PC-3 (cell line): ENCODE measurements at regions not wholly inside any gene's neighbourhood (a gene's known extent, or its start where the extent isn't known, plus 50 kb on each side); places are given as distances from the start of the nearest gene placed in this dataset.
"Not testable (repeated sequence)": the region's sequence is repeated elsewhere in the genome, so short reads cannot be mapped to it uniquely, and the experiment has no call there.

ENCODE experiments used
- ATAC-seq: fragments of 200-7000 bp; cut with Tn5 transposase; 2 replicates; pipeline ENCODE4 v1.9.1; 2020; ENCODE audit warnings: mild to moderate bottlenecking, moderate library complexity
- BruUV-seq: library from RNA; stranded (reverse); fragments of 400-500 nt; replicated peaks from 2 replicates; lab custom pipeline; 2021; lab: Mats Ljungman, UMichigan
- CTCF ChIA-PET: fragments of 300-600 bp; sonication (Branson Sonifier 250); formaldehyde crosslinking; loops from one replicate; lab custom pipeline; 2022; ENCODE audit warnings: antibody characterized with exemption; lab: Charles Lee
- POLR2A ChIA-PET: fragments of 300-600 bp; sonication (Branson Sonifier 250); formaldehyde crosslinking; loops from one replicate; lab custom pipeline; 2022; ENCODE audit warnings: antibody characterized with exemption; ENCODE audit not compliant: unreplicated experiment; lab: Charles Lee
- DNase-seq: peaks from one replicate; pipeline ENCODE4 v3.0.0-alpha.2; 2015
- H2AFZ ChIP-seq: fragments of 300-600 bp; sonication (generic); 2 replicates; pipeline ENCODE4 v1.6.0; 2016; ENCODE audit warnings: antibody characterized with exemption, low read length
- H3F3A ChIP-seq: fragments of 300-600 bp; sonication (generic); one replicate; pipeline ENCODE4 v1.6.0; 2017; ENCODE audit warnings: antibody characterized with exemption, low read length, control low read depth, mild to moderate bottlenecking; ENCODE audit not compliant: unreplicated experiment
- H3K27ac ChIP-seq: fragments of 300-600 bp; sonication (generic); 2 replicates; pipeline ENCODE4 v1.5.1; 2016; ENCODE audit warnings: mild to moderate bottlenecking, low read length
- H3K27me3 ChIP-seq: fragments of 300-600 bp; sonication (generic); 2 replicates; pipeline ENCODE4 v1.6.1; 2016; ENCODE audit warnings: low read length, mixed read lengths
- H3K36me3 ChIP-seq: fragments of 300-600 bp; sonication (generic); 2 replicates; pipeline ENCODE4 v1.6.1; 2016; ENCODE audit warnings: low read depth, mixed run types, low read length, mixed read lengths
- H3K4me1 ChIP-seq: fragments of 300-600 bp; sonication (generic); 2 replicates; pipeline ENCODE4 v1.5.1; 2016; ENCODE audit warnings: low read length; ENCODE audit not compliant: insufficient read depth
- H3K4me2 ChIP-seq: fragments of 300-600 bp; sonication (generic); 2 replicates; pipeline ENCODE4 v1.6.0; 2016; ENCODE audit warnings: low read length
- H3K4me3 ChIP-seq: fragments of 300-600 bp; sonication (generic); 2 replicates; pipeline ENCODE4 v1.5.1; 2016; ENCODE audit warnings: mild to moderate bottlenecking, low read length, mixed read lengths
- H3K79me2 ChIP-seq: fragments of 300-600 bp; sonication (generic); 2 replicates; pipeline ENCODE4 v1.6.1; 2017; ENCODE audit warnings: low read length, mixed read lengths
- H3K9ac ChIP-seq: fragments of 300-600 bp; sonication (generic); 2 replicates; pipeline ENCODE4 v1.6.0; 2016; ENCODE audit warnings: mild to moderate bottlenecking, low read length
- H3K9me2 ChIP-seq: fragments of 300-600 bp; sonication (generic); replicated peaks from 2 replicates; pipeline ENCODE4 v1.6.1; 2016; ENCODE audit warnings: mixed run types, low read length, mixed read lengths
- H3K9me3 ChIP-seq: fragments of 300-600 bp; sonication (generic); 2 replicates; pipeline ENCODE4 v1.6.1; 2016; ENCODE audit warnings: low read length, mixed read lengths
- H4K20me1 ChIP-seq: fragments of 300-600 bp; sonication (generic); 2 replicates; pipeline ENCODE4 v1.6.1; 2016; ENCODE audit warnings: low read length, mixed read lengths
- EZH2 ChIP-seq: fragments of 300-600 bp; sonication (generic); IDR thresholded peaks from one replicate; pipeline ENCODE4 v1.6.1; 2017; ENCODE audit warnings: antibody characterized with exemption, mild to moderate bottlenecking, low read length; ENCODE audit not compliant: unreplicated experiment
- EZH2phosphoT487 ChIP-seq: fragments of 300-600 bp; sonication (generic); IDR thresholded peaks from 2 replicates; pipeline ENCODE4 v1.6.1; 2018; ENCODE audit warnings: mild to moderate bottlenecking, antibody characterized with exemption, low read length, borderline replicate concordance
- intact Hi-C: fragments of 100-400 bp; cut with micrococcal nuclease; formaldehyde crosslinking; loops from 2 replicates; pipeline ENCODE4 v1.9.0; 2023
- TF ChIP-seq, protein P1 (sequence below): fragments of 300-600 bp; sonication (generic); conservative IDR thresholded peaks from 2 replicates; pipeline ENCODE4 v1.5.1; 2017; ENCODE audit warnings: antibody characterized with exemption, low read depth, mild to moderate bottlenecking, low read length

DNA sequence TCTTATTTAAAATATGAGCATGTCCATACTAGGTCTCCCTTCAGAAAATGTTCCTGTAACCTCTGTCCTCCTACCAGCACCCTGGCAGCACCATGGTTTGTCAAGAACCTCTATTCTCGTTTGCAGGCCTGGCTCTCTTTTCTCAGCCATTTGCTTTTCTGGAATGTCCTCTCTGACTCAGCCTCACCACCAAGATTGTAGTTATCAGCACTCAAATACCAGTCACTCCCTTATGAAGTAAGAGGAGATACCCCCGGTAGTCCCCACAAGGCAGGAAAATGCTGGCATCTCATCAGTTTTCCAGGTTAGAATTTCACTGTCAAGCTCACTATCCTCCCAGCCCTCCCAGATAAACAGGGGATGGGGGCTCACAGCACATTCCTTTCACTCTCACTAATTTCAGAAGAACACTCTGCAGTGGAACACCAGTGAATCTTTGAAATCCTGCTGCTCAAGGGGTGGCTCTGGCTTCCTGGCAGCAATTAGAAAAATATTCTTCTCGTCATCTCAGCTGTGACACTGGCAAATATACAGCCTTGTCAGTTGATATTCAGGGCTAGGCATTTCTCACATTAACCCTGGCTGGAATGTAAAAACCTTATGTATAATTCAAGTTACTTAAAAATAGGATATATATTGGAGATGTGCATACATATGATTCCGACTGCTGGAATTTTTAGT lies 129.2 kb downstream of the TBX18 start:
- ChIA-PET CTCF (no interaction called here), POLR2A (no interaction called here)
- no peaks in the 10 kb centered on the region for H3K36me3 ChIP-seq
- no peak overlapping the region for H3K9ac ChIP-seq
- H4K20me1 ChIP-seq: no peaks in the 10 kb centered on the region
- ATAC-seq (no peak), DNase-seq (no peak)
- no peaks in the 10 kb centered on the region for H3K9me2 ChIP-seq
- no TSS peak for BruUV-seq
- no peak overlapping the region for H3K4me2 ChIP-seq
- H3F3A ChIP-seq: no peaks in the 10 kb centered on the region
- intact Hi-C loops: no loop called here
- no peak overlapping the region for H3K27ac ChIP-seq
- H3K9me3 ChIP-seq: no peaks in the 10 kb centered on the region
- TF ChIP-seq EZH2phosphoT487: no peak
- H3K4me3 ChIP-seq: no peak overlapping the region
- H3K4me1 ChIP-seq: peaks cover 6% of the 10 kb centered on the region
- H3K27me3 ChIP-seq: no peaks in the 10 kb centered on the region
- H2AFZ ChIP-seq: no peak overlapping the region
- H3K79me2 ChIP-seq: no peaks in the 10 kb centered on the region

DNA sequence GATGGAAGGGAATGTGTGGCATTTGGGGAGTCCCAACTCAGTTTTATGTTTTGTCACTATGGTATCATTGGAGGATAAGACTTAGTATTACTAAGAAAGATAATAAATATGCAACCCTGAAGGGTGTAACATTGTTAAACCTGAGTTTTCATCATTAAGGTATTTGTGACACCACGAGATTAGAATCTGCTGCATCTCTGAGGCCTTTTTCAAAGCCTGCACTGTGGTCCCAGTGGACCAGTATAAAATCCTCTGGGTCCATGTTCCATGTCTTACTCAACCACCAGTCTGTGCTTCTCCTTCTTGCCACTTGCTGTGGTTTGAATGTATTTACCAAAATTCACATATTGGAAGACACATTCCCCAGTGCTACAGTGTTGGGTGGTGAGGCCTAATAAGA lies 130.6 kb downstream of the TBX18 start:
- H3K27ac ChIP-seq: no peak overlapping the region
- no peaks in the 10 kb centered on the region for H3K27me3 ChIP-seq
- POLR2A ChIA-PET: interaction anchor here (0.6 kb wide), 1 partner anchor 228 kb away, joined by 3 read pairs; no protein-coding TSS in a partner anchor
- no peak overlapping the region for H3K9ac ChIP-seq
- ATAC-seq: no peak
- H3K4me3 ChIP-seq: no peak overlapping the region
- no TSS peak for BruUV-seq
- intact Hi-C loops: no loop called here
- TF ChIP-seq, protein P1, sequence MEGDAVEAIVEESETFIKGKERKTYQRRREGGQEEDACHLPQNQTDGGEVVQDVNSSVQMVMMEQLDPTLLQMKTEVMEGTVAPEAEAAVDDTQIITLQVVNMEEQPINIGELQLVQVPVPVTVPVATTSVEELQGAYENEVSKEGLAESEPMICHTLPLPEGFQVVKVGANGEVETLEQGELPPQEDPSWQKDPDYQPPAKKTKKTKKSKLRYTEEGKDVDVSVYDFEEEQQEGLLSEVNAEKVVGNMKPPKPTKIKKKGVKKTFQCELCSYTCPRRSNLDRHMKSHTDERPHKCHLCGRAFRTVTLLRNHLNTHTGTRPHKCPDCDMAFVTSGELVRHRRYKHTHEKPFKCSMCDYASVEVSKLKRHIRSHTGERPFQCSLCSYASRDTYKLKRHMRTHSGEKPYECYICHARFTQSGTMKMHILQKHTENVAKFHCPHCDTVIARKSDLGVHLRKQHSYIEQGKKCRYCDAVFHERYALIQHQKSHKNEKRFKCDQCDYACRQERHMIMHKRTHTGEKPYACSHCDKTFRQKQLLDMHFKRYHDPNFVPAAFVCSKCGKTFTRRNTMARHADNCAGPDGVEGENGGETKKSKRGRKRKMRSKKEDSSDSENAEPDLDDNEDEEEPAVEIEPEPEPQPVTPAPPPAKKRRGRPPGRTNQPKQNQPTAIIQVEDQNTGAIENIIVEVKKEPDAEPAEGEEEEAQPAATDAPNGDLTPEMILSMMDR: no peak
- TF ChIP-seq EZH2: no peak
- TF ChIP-seq EZH2phosphoT487: no peak
- DNase-seq: no peak
- H3K36me3 ChIP-seq: no peaks in the 10 kb centered on the region
- H3K9me3 ChIP-seq: no peaks in the 10 kb centered on the region
- H3K4me1 ChIP-seq: no peaks in the 10 kb centered on the region
- H2AFZ ChIP-seq: no peak overlapping the region
- no peak overlapping the region for H3K4me2 ChIP-seq
- no peaks in the 10 kb centered on the region for H3F3A ChIP-seq
- H3K9me2 ChIP-seq: no peaks in the 10 kb centered on the region
- H4K20me1 ChIP-seq: no peaks in the 10 kb centered on the region
- CTCF ChIA-PET: no interaction called here
- no peaks in the 10 kb centered on the region for H3K79me2 ChIP-seq

DNA sequence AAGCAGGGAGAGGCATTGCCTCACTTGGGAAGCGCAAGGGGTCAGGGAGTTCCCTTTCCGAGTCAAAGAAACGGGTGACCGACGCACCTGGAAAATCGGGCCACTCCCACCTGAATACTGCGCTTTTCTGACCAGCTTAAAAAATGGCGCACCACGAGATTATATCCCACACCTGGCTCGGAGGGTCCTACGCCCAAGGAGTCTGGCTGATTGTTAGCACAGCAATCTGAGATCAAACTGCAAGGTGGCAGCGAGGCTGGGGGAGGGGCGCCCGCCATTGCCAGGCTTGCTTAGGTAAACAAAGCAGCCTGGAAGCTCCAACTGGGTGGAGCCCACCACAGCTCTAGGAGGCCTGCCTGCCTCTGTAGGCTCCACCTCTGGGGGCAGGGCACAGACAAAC lies 137.9 kb downstream of the TBX18 start:
- peak overlapping the region; percentile 74 for H3K9ac ChIP-seq
- CTCF ChIA-PET, H3K27me3 ChIP-seq, H3K9me3 ChIP-seq, ATAC-seq, H3K9me2 ChIP-seq, H3K36me3 ChIP-seq, intact Hi-C loops, H4K20me1 ChIP-seq, H3F3A ChIP-seq: not testable (repeated sequence)
- peak overlapping the region; percentile 98 for H3K4me2 ChIP-seq
- TSS peak; percentile 64 for BruUV-seq
- H3K4me3 ChIP-seq: peak overlapping the region; percentile 84
- peak; percentile 35 for DNase-seq
- H3K79me2 ChIP-seq: peaks cover 44% of the 10 kb centered on the region
- peak overlapping the region; percentile 47 for H3K27ac ChIP-seq
- peak overlapping the region; percentile 63; the same call in 1 of the 2 replicates for H2AFZ ChIP-seq
- POLR2A ChIA-PET: interaction anchor here (0.7 kb wide), 1 partner anchor 160 kb away, joined by 4 read pairs; no protein-coding TSS in a partner anchor
- H3K4me1 ChIP-seq: peaks cover 23% of the 10 kb centered on the region
